ENCODE measurements at regions not wholly inside any gene's neighbourhood (a gene's known extent, or its start where the extent isn't known, plus 50 kb on each side); places are given as distances from the start of the nearest gene placed in this dataset.

DNA sequence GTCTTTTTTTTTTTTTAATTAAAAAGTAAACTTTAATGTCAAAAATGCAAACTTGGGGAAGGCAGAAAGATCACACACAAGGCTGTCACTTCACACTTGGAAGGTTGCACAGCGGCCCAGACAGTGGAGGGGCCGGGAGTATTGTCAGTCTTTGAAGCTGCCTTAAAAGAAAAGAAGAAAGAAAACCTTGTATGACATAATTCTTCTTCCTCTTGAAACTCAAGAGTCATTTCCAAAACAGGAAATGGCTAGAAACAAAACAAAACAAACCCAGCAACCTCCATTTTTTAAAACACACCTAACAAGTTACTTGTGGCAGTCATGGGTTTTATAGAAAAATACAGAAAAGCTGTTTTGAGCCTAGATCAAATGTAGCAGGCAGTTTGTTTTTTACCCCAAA lies 68.1 kb upstream of the MAGI1 start:
- TF ChIP-seq, protein P1, sequence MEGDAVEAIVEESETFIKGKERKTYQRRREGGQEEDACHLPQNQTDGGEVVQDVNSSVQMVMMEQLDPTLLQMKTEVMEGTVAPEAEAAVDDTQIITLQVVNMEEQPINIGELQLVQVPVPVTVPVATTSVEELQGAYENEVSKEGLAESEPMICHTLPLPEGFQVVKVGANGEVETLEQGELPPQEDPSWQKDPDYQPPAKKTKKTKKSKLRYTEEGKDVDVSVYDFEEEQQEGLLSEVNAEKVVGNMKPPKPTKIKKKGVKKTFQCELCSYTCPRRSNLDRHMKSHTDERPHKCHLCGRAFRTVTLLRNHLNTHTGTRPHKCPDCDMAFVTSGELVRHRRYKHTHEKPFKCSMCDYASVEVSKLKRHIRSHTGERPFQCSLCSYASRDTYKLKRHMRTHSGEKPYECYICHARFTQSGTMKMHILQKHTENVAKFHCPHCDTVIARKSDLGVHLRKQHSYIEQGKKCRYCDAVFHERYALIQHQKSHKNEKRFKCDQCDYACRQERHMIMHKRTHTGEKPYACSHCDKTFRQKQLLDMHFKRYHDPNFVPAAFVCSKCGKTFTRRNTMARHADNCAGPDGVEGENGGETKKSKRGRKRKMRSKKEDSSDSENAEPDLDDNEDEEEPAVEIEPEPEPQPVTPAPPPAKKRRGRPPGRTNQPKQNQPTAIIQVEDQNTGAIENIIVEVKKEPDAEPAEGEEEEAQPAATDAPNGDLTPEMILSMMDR (IDR thresholded peaks at IDR 0.05; ENCODE audit: insufficient read depth, low read length, poor library complexity, severe bottlenecking) = no peak
- TF ChIP-seq EZH2phosphoT487 (conservative IDR thresholded peaks at IDR 0.05; ENCODE audit: low read length) = no peak

All from SU-DHL-6 (cell line).